ENCODE measurements at regions not wholly inside any gene's neighbourhood (a gene's known extent, or its start where the extent isn't known, plus 50 kb on each side); places are given as distances from the start of the nearest gene placed in this dataset.
A peak's percentile ranks its signal among the peaks of the same experiment; 100 is the strongest.

DNA sequence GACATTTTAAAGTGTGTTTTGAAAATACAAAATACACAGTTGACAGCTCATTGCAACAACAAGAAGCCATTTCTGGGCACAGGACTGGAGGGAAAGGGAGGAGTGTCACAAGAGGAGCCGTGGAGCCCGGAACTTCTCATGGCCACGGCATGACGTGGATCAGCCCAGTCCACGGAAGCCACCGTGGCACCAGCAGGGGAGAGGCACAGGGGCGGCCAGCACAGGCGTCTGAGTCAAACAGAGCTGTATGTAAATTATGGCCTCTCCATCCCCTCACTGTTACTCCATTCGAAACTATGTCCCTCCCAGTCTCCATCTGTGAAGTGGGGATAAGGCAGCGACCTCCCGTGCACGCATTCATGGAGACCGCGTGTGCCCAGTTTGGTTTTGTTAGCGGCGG, 165.6 kb upstream of the IRX2 start:
- H3K27ac ChIP-seq (ENCODE audit: extremely low read depth, low read depth, low read length) = no peak overlapping the region
- H3K4me3 ChIP-seq = no peak overlapping the region
- no peaks in the 10 kb centered on the region for H3K9me3 ChIP-seq (replicated peaks; ENCODE audit: control insufficient read depth, insufficient read depth, low read depth, low read length)
- ChIA-PET POLR2A (no interaction called here), CTCF (ENCODE audit: low intra/inter-chr PET ratio) (no interaction called here)
- in situ Hi-C loops (cut with MboI) = no loop called here
- TF ChIP-seq, protein P1, sequence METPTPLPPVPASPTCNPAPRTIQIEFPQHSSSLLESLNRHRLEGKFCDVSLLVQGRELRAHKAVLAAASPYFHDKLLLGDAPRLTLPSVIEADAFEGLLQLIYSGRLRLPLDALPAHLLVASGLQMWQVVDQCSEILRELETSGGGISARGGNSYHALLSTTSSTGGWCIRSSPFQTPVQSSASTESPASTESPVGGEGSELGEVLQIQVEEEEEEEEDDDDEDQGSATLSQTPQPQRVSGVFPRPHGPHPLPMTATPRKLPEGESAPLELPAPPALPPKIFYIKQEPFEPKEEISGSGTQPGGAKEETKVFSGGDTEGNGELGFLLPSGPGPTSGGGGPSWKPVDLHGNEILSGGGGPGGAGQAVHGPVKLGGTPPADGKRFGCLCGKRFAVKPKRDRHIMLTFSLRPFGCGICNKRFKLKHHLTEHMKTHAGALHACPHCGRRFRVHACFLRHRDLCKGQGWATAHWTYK (CRISPR knock-in tag; IDR thresholded peaks at IDR 0.05) = 0 out of 2 replicates have a peak, but pooled peaks have one; percentile 65
- TF ChIP-seq KDM2B (CRISPR knock-in tag; IDR thresholded peaks at IDR 0.05) = no peak
- no peak for TF ChIP-seq ZNF146 (CRISPR knock-in tag; IDR thresholded peaks at IDR 0.05; ENCODE audit: unreplicated experiment)
- TF ChIP-seq PHF8 (IDR thresholded peaks at IDR 0.05; ENCODE audit: borderline replicate concordance, low read length) = no peak
- TF ChIP-seq, protein P2, sequence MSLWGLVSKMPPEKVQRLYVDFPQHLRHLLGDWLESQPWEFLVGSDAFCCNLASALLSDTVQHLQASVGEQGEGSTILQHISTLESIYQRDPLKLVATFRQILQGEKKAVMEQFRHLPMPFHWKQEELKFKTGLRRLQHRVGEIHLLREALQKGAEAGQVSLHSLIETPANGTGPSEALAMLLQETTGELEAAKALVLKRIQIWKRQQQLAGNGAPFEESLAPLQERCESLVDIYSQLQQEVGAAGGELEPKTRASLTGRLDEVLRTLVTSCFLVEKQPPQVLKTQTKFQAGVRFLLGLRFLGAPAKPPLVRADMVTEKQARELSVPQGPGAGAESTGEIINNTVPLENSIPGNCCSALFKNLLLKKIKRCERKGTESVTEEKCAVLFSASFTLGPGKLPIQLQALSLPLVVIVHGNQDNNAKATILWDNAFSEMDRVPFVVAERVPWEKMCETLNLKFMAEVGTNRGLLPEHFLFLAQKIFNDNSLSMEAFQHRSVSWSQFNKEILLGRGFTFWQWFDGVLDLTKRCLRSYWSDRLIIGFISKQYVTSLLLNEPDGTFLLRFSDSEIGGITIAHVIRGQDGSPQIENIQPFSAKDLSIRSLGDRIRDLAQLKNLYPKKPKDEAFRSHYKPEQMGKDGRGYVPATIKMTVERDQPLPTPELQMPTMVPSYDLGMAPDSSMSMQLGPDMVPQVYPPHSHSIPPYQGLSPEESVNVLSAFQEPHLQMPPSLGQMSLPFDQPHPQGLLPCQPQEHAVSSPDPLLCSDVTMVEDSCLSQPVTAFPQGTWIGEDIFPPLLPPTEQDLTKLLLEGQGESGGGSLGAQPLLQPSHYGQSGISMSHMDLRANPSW (CRISPR knock-in tag; IDR thresholded peaks at IDR 0.05) = no peak
- no peak overlapping the region for H3K9ac ChIP-seq (ENCODE audit: insufficient read depth in 1 of 2, low read depth in 2 of 2, low read length in 2 of 2)
- no peaks in the 10 kb centered on the region for H3K36me3 ChIP-seq (ENCODE audit: control insufficient read depth, insufficient read depth, low read length)
- H3K4me2 ChIP-seq (ENCODE audit: insufficient read depth, low read length) = peak overlapping the region; percentile 34
- intact Hi-C loops (cut with micrococcal nuclease) = no loop called here
- peak overlapping the region; percentile 83 for H2AFZ ChIP-seq (ENCODE audit: low read depth, low read length)
- ATAC-seq (peak; percentile 35; the same call in 2 of the 3 replicates), DNase-seq (ENCODE audit: extremely low read depth in 1 of 4, low spot score in 3 of 4) (no peak), FAIRE-seq (no peak)
- no peaks in the 10 kb centered on the region; a peak in 1 of 5 replicates for H3K4me1 ChIP-seq (replicated peaks in 1 of 2; ENCODE audit: control insufficient read depth in 2 of 2, insufficient read depth in 2 of 2, low read length in 2 of 2)
- H3K27me3 ChIP-seq (ENCODE audit: control insufficient read depth in 2 of 2, insufficient read depth in 2 of 2, low read length in 2 of 2) = peaks cover 0 to 11% of the 10 kb centered on the region in 2 experiments; a peak in 2 of 5 replicates
- H3K9me1 ChIP-seq (ENCODE audit: control insufficient read depth, insufficient read depth, low read length) = no peaks in the 10 kb centered on the region
- no peaks in the 10 kb centered on the region for H4K20me1 ChIP-seq (replicated peaks; ENCODE audit: control insufficient read depth, insufficient read depth, low read length)
- no TSS peak for BruUV-seq (replicated peaks)
- 18% methylated on average over 16 of the region's 16 CpGs for WGBS (ENCODE audit: insufficient coverage, low coverage, missing lambda C conversion rate)
- H3K79me2 ChIP-seq (ENCODE audit: control insufficient read depth, insufficient read depth, low read length) = no peaks in the 10 kb centered on the region
